NCI-H748 (cell line): ENCODE measurements at regions not wholly inside any gene's neighbourhood (a gene's known extent, or its start where the extent isn't known, plus 50 kb on each side); places are given as distances from the start of the nearest gene placed in this dataset.

ENCODE experiments used
- DNase-seq: peaks from one replicate; lab custom pipeline; 2025; ENCODE audit not compliant: unreplicated experiment; lab: John Stamatoyannopoulos, UW

DNA sequence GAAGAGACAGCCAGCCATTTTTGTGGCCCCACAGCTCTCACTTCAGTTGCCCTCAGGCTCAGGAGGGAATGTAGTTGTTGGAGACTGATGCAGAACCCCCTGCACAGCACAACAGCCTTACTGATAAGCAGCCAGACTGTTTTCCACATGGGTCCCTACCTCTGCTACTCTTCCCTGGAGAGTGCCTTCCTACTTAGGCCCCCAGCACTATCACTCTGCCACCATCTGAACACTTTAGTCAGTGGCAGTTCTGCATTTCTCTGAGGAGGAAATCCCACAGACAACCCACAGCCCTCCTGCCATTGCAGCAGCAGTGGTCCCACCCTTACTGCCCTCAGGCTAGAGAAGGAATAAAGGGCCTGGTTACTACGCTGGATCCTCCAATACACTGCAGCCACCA is 61.8 kb upstream of the PTPRD start:
- no peak for DNase-seq

- DNase-seq: no peak
These were observed 65.2 kb upstream of the PTPRD start for GRCh38 chr9:10678010-10678409.

DNA sequence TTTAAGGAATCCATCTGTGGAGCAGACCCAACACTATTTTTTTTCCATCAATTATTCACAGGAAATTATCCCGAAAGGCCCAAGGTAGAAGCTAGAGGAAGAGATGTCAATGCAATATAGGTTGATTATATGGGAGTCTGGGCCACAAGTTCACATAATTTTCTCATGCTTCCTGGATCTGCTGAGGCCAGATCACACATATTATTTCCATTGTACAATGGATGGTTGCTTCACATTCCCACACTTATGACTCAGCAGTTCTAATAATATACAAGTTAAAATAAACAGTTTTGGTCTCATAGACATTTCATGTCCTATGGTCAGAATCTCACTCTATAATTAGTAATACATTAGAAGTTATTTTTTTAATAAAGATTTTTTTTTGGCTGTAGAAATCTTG is 66.0 kb upstream of the PTPRD start:
- no peak for DNase-seq

- peak; percentile 23 for DNase-seq
These were observed 74.1 kb upstream of the PTPRD start for GRCh38 chr9:10686943-10687342.

- no peak for DNase-seq
These were observed 77.7 kb upstream of the PTPRD start for GRCh38 chr9:10690546-10690945.

DNA sequence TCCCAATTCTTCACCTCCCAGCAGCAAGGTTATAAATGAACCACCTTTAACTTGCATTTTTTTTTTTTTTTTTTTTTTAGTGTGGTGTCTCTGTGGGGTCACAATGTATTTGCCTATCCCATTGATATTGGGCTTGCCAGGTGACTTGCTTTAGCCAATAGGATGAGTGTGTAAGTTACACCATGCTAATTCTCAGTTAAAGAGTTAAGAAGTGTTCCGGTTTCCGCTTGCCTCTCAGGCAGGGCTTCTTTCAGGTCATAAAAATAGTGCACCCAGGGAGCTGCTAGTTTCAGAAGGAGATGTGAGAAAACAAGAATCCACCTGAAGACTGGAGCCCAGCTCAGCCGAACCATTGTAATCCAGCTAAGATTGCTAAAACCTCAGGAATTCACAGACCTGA is 84.2 kb upstream of the PTPRD start:
- DNase-seq: no peak

- no peak for DNase-seq
These were observed 87.5 kb upstream of the PTPRD start for GRCh38 chr9:10700291-10700690.

DNA sequence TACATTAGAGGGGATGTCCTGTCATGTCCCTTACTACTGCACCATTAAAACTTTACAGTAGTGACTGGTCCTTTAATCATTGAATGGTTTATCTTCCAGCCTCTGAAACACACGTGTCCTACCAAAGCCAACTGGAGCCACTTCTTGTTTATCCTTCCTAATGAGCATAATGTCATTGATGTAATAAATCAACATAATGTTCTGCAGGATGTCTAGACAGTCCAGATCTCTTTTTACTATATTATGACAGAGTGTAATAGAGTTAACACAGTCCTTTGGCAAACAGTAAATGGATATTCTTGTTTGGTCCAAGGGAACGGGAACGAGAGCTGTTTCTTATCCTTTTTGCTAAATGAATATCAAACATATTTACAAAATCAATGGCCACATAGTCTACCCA is 88.1 kb upstream of the PTPRD start:
- no peak for DNase-seq

GRCh38 chr9:10701906-10702305 is 89.1 kb upstream of the PTPRD start:
- DNase-seq: no peak

DNA sequence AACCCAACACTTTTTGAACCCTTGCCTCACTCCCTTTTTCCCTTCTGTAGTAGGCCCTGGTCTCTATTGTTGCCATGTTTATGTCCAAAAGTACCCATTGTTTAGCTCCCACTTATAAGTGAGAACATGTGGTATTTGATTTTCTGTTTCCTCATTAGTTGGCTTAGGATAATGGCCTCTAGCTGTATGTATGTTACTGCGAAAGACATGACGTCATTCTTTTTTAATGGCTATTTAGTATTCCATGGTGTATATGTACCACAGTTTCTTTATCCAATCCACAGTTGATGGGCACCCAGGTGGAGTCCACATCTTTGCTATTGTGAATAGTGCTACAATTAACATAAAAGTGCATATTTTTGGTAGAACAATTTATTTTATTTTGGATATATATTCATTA is 90.3 kb upstream of the PTPRD start:
- no peak for DNase-seq

DNA sequence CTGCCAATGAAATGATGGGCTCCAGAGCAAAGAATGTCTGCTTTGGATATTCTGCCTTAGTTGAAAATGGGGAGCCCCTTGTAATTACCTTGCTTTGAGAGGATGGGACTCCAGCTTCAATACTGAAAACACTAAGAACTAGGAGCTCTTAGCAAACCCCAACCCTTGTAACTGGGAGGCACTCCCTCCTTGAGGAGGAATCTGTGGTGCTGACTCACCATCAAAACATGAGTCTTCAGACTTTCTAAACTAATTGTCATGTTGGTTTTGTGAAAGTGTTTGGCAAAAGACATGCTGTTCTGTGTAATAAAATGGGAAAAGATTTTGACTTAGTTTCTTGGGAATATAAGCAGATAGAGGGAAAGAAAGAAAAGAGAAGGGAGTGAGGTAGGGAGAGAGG is 91.9 kb upstream of the PTPRD start:
- no peak for DNase-seq

GRCh38 chr9:10705383-10705782 is 92.6 kb upstream of the PTPRD start:
- no peak for DNase-seq

DNA sequence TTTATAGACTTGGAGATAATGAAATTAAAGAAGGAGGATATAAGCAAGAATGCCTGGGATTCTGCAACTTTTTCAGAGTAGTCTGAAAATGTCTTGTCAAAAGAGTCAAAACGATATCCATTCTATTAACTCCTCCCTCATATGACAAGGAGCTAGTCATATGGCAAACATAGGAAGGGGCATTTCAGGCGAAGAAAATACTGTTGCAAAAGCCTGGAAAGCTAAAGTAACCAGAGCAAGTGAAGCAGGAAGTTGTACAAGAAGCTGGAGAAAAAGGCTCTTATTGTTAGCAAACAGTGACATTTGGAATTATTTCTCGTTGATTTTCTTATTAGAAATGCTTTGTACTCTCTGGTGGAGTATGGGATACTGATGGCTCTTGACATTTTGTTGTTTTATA is 94.0 kb upstream of the PTPRD start:
- no peak for DNase-seq

DNA sequence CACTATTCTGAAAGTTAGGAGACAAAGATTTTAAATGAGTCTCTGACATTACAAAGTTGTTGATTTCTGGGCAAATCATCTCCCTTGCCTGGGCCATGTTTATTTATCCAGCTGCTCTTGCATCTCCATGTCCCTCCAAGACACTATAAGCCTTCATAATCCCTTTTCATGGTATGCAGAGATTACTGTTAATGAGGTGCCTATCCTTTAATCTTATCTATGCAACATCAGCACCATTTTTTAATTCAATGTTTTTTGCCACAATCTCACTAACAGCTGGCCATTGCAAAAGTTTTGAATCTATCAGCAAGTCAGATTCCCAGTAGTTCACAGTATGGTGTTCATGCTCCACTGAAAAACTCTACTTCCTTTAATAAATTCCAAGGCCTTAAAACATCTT is 108.5 kb upstream of the PTPRD start:
- no peak for DNase-seq

DNA sequence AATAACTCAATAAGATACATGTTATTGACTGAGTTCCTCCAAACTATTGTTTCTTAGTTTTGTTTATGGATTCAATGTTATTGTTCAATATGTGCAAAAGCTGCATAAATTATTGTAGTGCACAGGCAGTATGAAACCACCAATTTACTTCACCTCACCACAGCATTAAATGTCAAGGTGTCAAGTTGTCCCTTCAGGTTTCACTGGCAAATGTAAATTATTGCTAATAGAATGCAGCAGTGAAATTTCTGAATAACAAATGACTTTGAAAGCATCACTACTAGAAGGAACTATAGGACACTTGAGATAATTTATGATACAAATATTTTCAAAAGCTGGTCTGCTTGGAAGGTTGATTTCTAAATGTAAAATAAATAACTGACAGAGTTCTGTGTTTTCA is 116.4 kb upstream of the PTPRD start:
- no peak for DNase-seq

GRCh38 chr9:10744669-10745068 is 131.9 kb upstream of the PTPRD start:
- DNase-seq: no peak

DNA sequence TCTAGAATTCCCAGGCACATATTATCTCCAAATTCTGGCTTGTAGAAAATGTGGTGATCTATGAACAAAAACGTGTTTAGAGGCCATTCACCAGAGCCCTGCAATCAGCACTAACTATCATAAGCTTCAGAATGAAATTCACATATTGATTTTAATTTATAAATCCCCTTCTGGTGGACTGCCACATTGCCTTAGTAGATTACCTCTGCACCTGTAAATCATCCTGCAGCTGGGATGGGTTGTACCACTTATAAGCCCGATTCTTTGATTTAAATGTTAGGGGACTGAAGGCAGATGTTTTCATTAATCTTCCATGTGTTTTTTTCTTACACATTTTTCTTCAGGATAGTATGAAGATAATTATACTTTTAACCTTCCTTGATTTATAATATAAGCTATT is 140.7 kb upstream of the PTPRD start:
- DNase-seq: no peak

DNA sequence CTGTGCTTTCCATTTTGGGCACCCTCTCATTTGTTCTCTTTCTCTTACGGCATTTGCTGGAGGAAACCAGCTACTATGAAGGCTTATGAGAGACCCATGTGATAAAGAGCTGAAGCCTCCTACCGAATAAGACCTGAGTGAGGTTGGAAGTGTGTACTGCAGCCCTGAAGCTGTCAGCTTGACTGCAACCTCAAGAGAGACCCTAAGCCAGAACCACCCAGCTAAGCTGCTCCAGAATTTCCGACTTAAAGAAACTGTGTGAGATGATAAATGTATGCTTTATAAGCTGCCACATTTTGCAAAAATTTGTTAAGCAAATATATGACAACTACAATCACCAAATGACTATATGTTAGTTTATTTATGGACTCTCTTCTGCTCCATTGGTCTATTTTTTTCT is 151.7 kb upstream of the PTPRD start:
- no peak for DNase-seq

- DNase-seq: no peak
These were observed 160.3 kb upstream of the PTPRD start for GRCh38 chr9:10773136-10773535.

DNA sequence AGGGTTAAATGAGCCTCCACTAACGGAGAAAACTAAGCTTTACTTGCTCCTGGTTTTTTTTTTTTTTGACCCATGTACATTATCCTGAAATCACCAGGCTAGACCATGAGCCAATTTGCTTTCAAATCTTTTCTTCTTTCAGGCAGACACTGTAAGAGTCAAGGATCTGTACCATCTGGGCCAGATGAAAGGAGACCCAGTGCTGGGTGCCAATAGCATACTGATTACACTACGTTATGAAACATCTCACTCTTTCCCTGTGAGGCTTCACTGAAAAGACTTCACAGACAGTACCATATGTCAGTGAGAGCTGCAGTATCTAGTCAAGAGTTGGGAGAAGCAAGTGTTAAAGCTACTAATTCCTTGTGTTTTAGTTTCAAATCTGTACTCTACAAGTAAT is 161.2 kb upstream of the PTPRD start:
- no peak for DNase-seq

DNA sequence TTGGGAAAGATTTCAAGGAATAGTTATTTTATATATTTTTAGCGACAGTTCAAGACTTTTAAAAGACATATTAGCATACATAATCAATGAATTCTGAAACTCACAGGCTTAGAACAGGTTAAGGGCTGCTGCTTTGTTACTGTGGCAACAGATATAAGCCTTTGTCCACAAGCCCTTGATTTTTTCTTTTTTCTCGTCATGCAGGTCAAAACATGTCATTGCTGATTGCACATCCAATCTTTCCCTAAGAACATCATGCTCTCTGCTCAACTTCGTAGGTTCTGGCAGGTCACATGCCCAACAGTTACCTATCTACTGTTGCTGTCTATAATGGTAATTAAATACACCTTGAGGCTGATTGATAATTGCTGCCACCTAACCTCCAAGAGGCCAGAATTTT is 172.5 kb upstream of the PTPRD start:
- no peak for DNase-seq

GRCh38 chr9:10793306-10793705 is 180.5 kb upstream of the PTPRD start:
- DNase-seq: no peak

DNA sequence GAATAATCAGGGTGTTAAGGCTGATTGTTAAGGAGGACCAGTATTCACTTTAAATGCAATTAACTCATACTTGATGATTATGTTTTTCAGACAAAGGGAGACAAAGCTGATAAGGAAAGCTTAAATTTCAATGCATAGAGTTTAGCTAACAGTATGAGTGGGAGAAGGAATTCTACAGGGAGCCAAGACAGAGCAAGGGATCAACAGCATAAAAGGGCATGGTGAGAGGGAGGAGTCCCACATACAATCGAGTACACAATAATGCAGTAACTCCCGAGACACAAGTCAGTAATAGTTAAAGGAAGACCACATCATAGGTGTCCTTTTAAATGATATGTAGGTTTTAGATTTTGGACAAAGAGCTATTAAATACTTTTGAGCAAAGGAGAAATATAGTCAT is 191.7 kb upstream of the PTPRD start:
- no peak for DNase-seq

DNA sequence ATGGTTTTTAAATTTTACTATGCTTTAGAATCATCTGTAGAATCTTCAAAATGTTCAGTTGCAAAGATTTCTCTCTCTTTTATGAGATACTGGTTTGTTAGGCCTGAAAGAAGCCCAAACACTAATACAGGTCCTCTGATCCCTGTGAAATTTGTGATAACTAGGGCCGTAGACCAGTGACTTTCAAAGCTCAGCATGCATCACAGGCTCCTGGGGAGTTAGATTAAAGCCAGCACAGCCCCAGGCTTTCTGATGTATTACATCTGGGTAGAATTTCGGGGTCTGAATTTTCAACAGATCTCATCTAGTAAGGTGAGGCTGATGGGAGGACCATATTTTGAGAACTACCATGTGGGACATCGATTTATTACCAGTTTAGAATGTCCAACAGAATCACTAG is 194.1 kb upstream of the PTPRD start:
- DNase-seq: no peak
